Breast epithelium (tissue), 3 donors: ENCODE measurements at regions not wholly inside any gene's neighbourhood (a gene's known extent, or its start where the extent isn't known, plus 50 kb on each side); places are given as distances from the start of the nearest gene placed in this dataset.

Source experiments
- CTCF ChIP-seq, 3 donors: fragments of 450-650 bp; IDR thresholded peaks; one replicate each; pipeline ENCODE4 v1.5.1; 2016 to 2017; ENCODE audit warnings: antibody characterized with exemption in 3 of 3, mild to moderate bottlenecking in 3 of 3, moderate library complexity in 3 of 3
- POLR2A ChIP-seq: fragments of 450-650 bp; IDR thresholded peaks from one replicate; pipeline ENCODE4 v1.6.1; 2016; ENCODE audit warnings: antibody characterized with exemption, mild to moderate bottlenecking, moderate library complexity

GRCh38 chr5:60483050-60483449 is 216.9 kb downstream of the DEPDC1B start:
- TF ChIP-seq POLR2A (no peak), CTCF (IDR thresholded peaks at IDR 0.05) (no peak)
